ENCODE measurements at regions not wholly inside any gene's neighbourhood (a gene's known extent, or its start where the extent isn't known, plus 50 kb on each side); places are given as distances from the start of the nearest gene placed in this dataset.

GRCh38 chr16:65499566-65499965, 377.7 kb upstream of the CDH11 start:
- TF ChIP-seq CTCF (IDR thresholded peaks at IDR 0.05) (no peak), POLR2A (IDR thresholded peaks at IDR 0.05) (no peak)

Measured in Peyer's patch (tissue), 4 donors.